HG02610 (cell line): ENCODE measurements at regions not wholly inside any gene's neighbourhood (a gene's known extent, or its start where the extent isn't known, plus 50 kb on each side); places are given as distances from the start of the nearest gene placed in this dataset.

Experiments
- ATAC-seq: cut with Tn5 transposase; IDR thresholded peaks from one replicate; pipeline ENCODE4 v1.9.1; 2021; ENCODE audit warnings: mild to moderate bottlenecking, moderate library complexity; ENCODE audit not compliant: unreplicated experiment

DNA sequence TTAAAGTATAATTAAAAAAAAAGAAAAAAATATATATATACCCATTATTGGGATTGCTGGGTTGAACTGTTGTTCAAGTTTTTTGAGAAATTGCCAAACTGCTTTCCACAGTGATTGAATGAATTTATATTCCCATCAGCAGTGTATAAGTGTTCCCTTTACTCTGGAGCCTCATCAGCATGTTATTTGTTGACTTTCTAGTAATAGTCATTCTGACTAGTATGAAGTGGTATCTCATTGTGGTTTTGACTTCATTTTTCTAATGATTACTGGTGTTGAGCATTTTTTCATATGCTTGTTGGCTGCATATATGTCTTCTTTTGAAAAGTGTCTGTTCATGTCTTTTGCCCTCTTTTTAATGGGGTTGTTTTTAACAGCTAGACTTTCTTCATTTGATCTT, 1260.8 kb upstream of the GJE1 start:
- no peak for ATAC-seq

DNA sequence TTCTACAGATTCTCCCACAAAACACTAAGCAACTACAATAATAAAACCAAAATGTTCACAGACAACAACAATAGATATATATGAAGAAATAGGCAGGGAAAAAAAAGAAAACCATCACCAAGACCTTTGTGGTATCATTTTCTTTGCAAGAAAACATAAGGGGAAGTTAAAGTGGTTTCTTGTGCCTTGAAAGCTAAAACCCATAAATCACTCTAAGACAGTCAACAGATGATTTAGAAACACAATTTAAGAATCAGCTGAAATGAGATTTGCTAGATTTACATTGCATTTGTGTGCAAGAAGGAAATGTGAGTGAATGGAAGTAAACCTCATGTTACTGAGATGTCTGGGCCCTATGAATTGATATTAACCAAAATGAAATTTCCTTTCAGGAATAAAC, 1265.4 kb upstream of the GJE1 start:
- no peak for ATAC-seq

DNA sequence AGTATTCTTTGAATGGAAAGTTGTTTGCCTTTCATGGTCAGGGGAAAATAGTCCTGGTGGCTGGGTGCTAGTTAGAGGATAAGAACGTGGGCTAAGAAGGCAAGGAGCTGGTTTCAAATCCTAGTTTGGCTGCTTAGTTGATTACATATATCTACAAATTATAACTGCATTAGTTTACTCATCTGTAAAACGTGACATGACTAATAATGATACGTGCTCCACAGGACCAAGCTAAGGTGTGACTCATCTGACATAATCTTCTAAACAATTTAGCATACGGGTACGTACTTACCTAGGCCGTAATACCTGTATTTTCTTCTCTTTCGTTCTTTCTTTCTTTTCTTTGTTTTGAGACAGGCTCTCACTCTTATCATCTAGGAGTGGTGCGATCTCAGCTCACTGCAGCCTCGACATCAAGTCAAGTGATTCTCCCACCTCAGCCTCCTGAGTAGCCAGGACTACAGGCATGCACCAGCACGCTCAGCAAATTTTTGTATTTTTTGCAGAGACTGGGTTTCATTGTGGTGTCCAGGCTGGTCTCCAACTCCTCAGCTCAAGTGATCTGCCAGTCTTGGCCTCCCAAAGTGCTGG, 1274.2 kb upstream of the GJE1 start:
- ATAC-seq: no peak

DNA sequence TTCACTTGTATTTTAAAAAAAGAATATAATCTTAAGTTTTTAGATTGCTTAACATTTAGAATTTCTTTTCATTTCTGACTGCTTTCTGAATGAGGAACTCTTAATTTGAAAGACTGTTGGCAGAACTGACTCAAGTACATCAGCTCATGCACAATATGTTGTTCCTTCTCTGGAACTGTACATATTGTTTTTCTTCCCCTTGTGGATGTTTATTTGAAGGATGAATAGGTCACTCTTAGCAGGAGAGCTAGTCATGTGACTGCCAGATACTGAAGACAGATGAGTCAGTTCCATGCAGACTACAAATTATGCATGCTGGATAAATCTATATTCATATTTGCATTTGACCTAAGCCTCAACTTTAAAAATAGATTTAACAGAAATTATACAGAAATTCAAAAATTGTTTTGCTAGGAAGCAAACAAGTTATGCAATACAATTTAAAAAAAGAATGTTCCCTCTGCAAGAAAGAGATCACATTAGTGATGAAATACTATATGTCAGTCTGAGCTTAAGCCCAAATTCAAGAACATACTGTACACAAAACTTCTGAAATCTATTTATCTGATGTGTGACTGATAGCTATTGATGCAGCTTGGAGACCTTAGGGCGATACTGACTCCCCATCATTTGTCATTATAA, 1274.9 kb upstream of the GJE1 start:
- no peak for ATAC-seq

DNA sequence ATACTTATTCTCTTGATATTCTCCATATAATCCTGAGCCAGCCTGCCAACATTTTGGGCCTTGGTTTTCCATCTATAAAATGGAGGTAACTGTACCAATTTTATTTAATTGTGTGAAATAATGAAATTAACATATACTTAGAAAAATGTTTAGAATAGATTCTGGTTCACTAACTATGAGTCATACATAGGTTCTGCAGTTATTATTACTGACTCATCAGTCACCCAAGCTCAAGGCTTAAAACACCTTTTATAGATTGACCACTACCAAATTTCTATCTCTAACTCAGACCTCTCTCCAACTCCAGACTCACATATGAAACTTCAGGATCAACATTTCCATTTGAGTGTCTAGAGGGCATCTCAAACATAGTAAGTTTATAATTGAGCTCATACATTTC, 1277.2 kb upstream of the GJE1 start:
- no peak for ATAC-seq

DNA sequence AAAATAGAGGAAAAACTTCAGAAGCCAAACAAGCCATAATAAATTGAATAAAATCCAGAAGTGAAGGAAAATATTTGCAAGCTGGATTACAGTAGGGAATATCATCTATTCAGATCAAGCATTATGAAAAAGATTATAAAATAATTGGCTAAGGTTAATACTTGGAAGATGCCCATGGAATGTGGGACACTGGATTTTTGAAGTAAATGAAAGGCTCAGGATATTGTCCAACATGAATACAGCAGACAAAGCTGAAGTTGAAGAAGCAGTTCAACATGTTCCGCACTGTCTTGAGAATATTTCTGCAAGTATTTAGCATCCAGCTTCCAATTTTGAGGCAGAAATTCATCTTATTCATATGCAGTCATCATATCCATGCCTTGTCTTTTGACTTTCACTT, 1278.4 kb upstream of the GJE1 start:
- no peak for ATAC-seq

DNA sequence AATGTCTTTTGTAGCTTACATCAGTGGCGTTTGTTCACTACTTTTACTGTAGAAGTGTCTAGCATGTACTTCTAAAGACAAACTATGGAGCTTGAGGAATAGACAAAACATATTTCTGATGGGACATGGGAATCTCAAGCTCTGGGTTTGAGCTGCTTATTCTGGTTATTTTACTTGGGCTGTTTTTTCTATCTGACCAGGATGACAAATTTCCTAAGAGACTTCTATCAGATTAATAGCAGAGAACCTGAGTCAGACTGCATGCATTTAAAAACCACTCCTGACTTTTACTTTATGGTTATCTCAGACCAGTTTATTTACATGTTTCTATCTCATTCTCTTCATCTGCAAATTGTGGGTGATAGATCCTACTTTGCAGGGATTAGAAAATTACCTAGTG, 1282.3 kb upstream of the GJE1 start:
- no peak for ATAC-seq

DNA sequence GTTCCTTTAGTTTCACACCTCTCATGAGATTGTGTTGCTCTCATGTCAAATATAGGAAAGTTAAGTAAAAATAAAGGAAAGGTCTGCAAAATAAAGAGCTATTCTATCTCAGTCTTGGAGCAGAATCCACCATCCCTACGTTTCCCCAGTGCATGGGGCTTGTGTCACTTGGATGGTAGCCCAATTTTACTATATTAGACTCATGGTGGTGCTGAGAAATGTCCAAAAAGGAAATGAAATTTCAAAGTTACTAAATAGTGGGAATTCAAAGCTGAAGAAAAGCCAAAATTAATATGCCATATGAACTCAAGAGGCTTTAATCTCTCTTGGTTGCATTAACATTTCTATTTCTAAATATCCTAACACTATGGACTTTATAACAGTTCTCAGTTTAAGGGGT, 1283.3 kb upstream of the GJE1 start:
- no peak for ATAC-seq

DNA sequence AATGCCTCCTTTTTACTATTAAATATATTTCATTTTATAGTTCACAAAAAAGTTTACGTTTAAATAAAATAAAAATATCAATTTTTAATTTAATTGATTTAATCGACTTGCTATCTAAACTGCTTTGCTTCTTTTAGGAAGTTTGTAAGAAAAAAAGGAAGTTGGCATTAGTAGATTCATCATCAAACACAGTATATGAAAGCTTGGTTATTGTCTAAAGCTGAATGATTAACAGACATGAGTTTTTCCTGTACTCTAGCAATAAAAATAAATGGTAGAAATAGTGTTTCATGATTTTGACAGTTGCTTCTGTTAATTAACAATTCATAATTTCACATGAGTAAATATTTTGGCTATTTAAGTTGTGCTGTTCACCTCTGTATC, 1285.5 kb upstream of the GJE1 start:
- ATAC-seq: no peak

DNA sequence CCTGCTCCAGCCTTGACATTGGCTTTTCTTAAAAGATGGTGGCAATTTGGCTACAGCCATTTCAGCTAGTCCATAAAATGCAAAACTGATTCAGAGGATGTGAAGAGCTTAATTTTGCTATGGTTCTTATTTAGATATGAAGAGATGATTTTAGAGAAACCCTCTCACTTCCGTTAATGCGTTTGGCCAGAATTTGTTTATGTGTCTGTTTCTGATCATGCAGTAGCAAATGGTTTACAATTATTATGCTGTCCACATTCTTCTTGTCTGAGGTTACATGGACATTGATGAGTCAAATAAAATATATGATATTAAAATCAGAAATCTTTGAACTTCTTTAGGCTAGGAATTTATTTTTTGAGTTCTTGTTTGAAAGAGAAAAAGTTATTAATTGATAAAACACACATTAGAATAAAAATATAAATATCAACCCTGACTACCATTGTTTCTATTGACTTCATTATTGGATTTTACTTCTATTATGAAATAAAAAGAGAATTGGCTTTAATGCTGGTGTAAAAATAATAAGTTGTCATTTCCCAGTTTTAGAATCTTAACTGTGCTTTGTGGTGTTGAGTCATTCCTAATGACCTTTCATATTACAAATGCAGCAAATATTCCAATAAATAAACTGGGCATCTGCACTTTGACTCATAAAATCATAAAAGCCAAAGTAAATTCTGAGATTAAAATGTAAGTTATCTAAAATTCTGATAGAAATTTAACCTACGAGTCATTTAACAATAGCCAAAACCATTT, 1286.0 kb upstream of the GJE1 start:
- ATAC-seq: no peak

DNA sequence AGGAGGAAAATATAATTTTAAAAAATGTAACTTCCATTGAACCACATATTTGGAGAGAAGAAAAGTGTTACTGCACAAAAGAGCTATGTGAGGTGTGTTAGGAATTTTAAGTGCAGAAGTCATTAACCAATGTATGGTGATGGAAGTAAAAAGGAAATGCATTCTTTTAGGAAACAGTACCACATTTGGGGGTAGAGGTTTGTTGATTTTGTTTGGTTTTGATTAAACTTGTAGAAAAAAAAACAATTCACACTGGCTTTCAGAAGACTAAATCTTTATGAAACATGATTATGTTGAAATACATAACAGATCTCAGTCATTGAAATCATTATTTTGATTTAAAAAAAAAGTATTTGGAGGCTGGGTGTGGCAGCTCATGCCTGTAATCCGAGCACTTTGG, 1287.0 kb upstream of the GJE1 start:
- no peak for ATAC-seq

DNA sequence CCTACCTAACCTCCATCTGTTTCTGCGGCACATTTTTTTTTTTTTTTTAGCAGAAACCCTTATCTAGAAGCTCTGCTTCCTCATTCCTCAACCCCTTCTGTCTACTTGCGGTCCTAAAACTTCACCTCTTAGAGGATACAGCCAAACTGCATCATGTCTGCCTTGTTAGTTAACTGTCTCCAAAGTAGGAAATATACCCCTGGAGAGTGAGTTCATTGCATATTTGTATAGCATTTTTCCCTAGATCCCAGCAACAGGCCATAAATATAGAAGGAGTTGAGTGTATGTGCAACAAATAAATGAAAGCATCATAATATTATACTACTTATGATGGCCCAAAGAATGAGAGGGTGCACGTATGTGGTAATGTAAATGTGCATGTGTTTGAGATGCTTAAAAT, 1288.6 kb upstream of the GJE1 start:
- no peak for ATAC-seq

DNA sequence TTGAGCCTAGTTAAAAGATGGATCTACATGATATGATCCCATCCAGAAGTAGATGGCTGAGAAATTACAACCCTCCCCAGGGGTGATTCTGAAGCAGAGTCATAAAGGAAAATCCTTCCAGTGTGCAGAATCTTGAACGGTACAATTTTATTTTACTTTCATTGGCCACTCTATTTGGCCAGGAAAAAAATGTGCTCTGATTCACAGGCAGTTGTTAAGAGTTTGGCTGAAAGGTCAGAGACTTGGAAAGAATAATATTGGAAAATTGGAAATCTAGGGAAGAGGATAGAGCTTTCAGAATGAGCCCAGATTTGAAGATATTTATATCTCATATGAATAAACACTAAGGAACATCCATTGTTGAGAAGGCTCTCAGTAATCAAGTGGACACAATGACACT, 1299.3 kb upstream of the GJE1 start:
- no peak for ATAC-seq

DNA sequence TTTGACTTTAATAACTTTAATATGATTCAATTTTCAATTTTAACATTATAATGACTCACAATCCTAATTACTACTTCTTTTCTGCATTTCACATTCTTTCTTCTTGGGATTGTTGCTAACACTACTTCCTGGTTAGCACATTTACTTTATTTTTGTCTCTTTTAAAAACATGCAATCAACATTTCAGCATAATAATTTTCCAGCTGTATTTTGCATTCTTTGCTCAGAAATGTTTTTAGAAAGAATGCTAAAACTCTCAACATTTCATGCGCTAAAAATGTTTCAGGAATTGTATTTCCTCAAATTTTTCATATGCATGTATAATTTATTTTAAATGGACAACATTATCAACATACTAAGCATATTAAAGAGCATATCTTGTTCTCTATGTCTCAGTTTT, 1302.1 kb upstream of the GJE1 start:
- no peak for ATAC-seq

DNA sequence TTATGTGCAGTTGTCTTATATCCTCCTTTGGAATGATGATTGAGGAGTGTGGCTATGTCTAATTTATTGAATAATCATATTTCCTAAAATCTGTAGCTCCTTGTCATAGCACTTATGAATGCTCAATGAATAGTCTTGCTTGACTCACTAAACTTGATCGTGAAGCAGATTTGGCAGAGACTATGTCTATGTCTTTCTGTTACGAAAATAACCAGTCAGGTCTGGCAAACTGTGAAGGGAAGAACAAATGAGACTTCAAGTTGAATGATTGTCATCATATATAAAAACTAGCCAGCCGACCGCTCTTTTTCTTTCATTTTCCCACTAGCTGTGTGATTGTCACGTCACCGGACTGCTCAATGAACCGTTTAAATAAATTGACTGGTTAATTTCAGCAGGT, 1303.9 kb upstream of the GJE1 start:
- no peak for ATAC-seq

DNA sequence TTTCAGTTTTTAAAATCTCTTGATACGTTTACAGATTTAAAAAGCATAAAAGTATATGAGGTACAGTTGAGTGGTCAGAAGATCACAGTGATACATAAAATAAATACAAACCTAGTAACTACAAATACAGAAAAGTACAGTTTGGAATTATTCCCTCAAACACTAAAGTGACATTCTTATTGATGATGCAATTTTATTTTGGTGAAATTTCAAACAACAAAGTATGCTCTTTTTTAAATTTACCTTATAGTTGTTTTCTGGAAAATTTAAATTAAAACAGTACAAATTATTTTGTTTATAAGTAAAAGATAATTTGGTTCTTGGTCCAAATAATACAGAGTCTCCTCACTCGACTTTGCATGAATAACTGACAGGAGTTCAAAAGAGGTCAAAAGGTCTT, 1305.1 kb upstream of the GJE1 start:
- no peak for ATAC-seq

DNA sequence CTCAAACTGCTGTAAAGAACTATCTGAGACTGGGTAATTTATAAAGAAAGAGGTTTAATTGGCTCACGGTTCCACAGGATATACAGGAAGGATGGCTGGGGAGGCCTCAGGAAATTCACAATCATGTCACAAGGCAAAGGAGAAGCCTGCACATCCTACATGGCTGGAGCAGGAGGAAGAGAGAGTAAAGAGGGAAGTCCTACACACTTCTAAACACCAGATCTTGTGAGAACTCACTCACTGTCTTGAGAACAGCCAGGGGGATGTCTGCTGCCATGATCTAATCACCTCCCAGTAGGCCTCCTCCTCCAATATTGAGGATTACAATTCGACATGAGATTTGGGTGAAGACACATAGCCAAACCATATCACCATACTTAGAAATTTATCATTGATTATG, 1307.0 kb upstream of the GJE1 start:
- no peak for ATAC-seq

DNA sequence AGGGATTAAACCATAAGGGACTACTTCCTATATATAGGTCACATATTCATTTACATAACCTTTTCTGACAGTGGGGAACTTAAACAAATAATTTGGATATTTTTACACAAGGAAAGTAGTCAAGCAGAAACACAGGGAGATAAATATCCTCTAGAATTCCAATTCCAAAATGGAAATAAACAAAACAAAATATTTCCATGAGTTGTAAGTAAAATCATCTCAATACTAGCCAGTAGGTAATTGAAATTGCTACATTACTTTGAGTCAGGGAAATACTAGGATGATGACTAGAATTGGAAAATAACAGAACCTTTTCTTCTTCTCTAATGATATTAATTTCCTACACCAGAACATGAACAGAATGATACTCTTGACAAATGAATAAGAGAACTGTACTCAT, 1308.1 kb upstream of the GJE1 start:
- no peak for ATAC-seq

DNA sequence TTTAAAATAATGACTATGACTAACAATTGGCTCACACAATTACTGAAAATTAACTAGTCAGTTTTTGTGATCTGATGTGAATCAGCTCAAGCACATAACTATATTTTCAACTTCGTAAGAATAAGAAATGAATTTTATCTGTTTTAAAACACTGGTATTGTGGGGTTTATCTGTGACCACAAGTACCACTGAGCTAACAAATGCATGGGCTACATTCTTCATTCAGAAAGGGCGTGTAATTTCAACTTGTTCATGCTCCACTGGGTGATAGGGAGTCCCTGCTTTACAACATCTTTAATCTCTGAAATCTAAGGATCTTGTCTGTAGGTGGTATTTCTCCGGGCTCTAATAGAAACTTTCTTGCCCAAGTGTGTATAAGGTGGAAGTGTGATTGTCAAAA, 1311.5 kb upstream of the GJE1 start:
- ATAC-seq: no peak

DNA sequence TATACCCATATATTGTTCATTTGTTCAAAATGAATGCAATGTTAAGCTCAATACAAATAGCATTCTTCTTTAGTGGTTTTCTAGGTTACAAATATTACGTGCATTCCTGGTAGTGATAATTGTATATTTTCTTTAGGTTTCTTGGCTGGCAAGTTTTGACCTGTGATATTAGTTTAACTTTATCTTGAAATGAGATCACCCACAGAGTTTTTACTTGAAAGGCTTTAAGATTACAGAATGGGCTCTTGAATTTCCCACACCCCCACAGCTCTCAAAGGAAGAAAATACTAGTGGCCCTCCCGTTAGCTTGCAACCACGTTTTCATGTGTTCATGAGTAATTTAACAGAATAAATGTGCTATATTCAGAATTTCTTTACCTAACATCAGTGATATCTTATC, 1315.5 kb upstream of the GJE1 start:
- ATAC-seq: no peak

DNA sequence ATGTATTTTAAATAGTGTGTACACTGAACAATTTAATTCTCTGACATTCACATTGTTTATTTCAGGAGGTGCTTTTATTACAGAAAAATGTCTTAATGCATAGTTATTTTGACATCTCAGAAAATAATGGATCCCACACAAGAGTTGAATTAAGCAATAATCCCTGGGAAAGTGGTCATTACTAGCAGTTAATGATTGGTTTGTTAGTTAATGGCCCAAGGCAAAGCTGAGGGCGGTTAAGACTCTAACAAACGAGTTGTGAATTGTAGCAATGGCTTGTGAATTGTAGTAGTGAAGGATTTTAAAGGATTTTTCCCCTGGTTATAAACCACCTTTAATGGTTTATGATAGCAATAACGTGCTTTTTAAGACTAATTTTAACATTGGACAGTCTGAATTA, 1316.0 kb upstream of the GJE1 start:
- ATAC-seq: no peak

DNA sequence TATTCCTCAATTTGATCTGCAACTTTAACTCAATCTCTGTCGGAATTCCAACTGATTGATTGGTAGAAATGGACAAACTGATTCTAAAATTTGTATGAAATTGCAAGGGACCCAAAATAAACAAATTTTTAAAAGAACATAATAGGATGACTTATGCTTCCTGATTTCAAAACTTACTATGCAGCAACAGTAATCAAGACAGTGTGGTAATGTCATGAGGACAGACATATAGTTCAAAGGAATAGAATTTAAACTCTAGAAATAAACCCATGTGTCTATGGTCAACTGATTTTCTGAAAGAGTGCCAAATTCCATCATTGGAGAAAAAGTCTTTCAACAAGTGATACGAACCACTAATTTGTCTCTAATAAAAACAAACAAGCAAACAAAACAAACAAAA, 1320.1 kb upstream of the GJE1 start:
- ATAC-seq: no peak

DNA sequence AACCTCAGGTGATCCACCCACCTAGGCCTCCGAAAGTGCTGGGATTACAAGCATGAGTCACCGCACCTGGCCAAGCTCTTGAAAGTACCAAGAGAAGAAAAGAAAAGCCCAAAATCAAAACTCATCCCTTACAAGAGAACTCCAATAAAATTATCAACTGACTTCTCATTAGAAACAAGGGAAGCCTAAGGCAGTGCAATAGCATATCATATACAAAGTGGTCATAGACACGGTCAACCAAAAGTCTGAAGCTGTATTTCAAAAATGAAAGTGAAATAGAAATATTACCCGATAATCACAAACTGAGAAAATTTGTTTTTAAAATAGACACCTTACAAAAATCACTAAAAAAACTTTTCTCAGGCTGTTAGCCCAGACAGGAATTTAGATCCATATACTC, 1321.1 kb upstream of the GJE1 start:
- no peak for ATAC-seq
